Kidney epithelial cell (primary cell): ENCODE measurements at regions not wholly inside any gene's neighbourhood (a gene's known extent, or its start where the extent isn't known, plus 50 kb on each side); places are given as distances from the start of the nearest gene placed in this dataset.

Experiments
- DNase-seq: peaks from one replicate; pipeline ENCODE4 v3.0.0-alpha.2; 2010; ENCODE audit warnings: low read depth
- H3K27me3 ChIP-seq: 2 replicates; pipeline ENCODE4 v1.6.0; 2011; ENCODE audit warnings: low read length; ENCODE audit not compliant: control insufficient read depth, insufficient read depth
- H3K36me3 ChIP-seq: 2 replicates; pipeline ENCODE4 v1.5.1; 2011; ENCODE audit warnings: low read length; ENCODE audit not compliant: control insufficient read depth, insufficient read depth
- H3K4me3 ChIP-seq: 2 replicates; pipeline ENCODE4 v1.5.1; 2011; ENCODE audit warnings: low read depth, mild to moderate bottlenecking, control low read depth, low read length
- CTCF ChIP-seq: IDR thresholded peaks from 2 replicates; pipeline ENCODE4 v1.5.1; 2011; ENCODE audit warnings: mild to moderate bottlenecking, moderate library complexity, low read length, control low read depth, inconsistent platforms; ENCODE audit not compliant: insufficient read depth, poor library complexity, severe bottlenecking

- H3K4me3 ChIP-seq, result no peak overlapping the region
- no peaks in the 10 kb centered on the region for H3K27me3 ChIP-seq
- no peak for DNase-seq
- no peak for TF ChIP-seq CTCF
- H3K36me3 ChIP-seq, result no peaks in the 10 kb centered on the region
These were observed 59.9 kb downstream of the MINAR1 start for GRCh38 chr15:79492065-79492464.

DNA sequence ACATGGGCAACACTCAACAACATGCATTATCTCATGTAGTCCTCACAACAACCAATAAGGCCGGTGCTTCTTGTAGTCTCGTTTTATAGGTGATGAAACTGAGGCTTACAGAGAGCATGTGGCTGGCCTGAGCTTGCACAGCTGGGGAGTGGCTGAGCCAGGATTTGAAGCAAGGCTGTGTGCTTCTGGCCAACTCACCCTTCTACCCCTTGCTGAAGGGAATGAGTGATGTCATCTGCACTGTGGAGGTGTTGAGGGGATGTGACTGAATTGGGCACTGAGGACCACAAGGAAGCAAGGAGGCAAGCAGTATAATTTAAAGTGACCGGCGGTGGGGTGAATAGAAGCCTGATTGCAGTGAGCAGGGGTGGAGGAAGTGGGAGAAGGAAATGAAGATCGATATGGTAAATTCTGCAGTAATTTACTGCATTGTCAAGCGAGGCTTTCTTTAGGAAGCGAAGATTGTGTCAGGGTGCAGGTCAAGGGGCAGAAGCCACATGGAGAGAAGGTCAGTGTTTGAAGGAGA lies 62.3 kb downstream of the MINAR1 start:
- H3K4me3 ChIP-seq, result no peak overlapping the region
- H3K36me3 ChIP-seq, result no peaks in the 10 kb centered on the region
- H3K27me3 ChIP-seq, result no peaks in the 10 kb centered on the region
- no peak for DNase-seq
- no peak for TF ChIP-seq CTCF

- Histone ChIP-seq H3K27me3 (no peaks in the 10 kb centered on the region), H3K4me3 (no peak overlapping the region), H3K36me3 (no peaks in the 10 kb centered on the region)
- TF ChIP-seq CTCF, result no peak
- DNase-seq, result no peak
These were observed 63.0 kb downstream of the MINAR1 start for GRCh38 chr15:79494963-79495755.

DNA sequence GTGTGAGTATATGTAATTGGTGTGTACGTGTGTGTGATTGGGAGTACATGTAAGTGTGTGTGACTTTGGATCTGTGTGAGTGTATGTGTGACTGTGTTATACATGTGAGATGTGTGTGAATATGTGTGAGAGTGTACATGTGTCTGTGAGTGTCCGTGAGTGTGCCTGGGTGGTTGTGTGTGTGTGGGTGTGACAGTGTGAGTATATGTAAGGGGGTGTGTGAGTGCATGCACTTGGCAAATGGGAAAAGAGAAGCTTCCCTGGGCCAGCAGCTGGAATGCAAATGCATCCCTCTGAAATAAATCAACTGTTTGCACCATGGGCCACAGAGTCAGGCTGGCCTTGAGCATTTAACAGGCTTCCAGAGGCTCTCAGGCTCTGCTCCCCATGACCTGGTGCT lies 63.6 kb downstream of the MINAR1 start:
- H3K36me3 ChIP-seq, result no peaks in the 10 kb centered on the region
- DNase-seq, result no peak
- H3K27me3 ChIP-seq, result no peaks in the 10 kb centered on the region
- no peak for TF ChIP-seq CTCF
- no peak overlapping the region for H3K4me3 ChIP-seq

DNA sequence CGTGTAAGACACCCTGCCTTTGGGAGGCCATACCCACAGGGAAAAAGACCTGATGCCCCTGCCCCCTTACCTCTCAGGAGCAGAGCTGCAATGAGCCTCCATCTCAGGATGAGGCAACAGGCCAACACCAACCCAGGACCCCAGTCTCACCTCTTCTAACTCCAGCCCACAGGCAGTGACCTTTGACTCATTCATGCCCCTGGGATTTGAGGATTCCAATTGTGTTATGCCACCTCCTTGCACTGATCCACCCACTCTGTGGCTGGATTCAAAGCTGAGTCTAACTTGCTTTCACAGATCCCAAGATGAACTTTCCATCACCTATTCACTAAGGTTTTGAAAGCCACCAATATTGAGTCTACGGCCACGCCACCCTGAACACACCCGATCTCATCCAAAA lies 64.7 kb downstream of the MINAR1 start:
- Histone ChIP-seq H3K27me3 (no peaks in the 10 kb centered on the region), H3K4me3 (no peak overlapping the region), H3K36me3 (no peaks in the 10 kb centered on the region)
- DNase-seq, result no peak
- no peak for TF ChIP-seq CTCF

GRCh38 chr15:79501086-79501485 lies 69.0 kb downstream of the MINAR1 start:
- no peaks in the 10 kb centered on the region for H3K36me3 ChIP-seq
- H3K4me3 ChIP-seq, result no peak overlapping the region
- H3K27me3 ChIP-seq, result no peaks in the 10 kb centered on the region
- TF ChIP-seq CTCF, result no peak
- no peak for DNase-seq
